H1 (cell line): ENCODE measurements at regions not wholly inside any gene's neighbourhood (a gene's known extent, or its start where the extent isn't known, plus 50 kb on each side); places are given as distances from the start of the nearest gene placed in this dataset.

Source experiments
- CTCF ChIA-PET: fragments of 300-600 bp; sonication (Branson Sonifier 250); formaldehyde crosslinking; loops from one replicate; lab custom pipeline; 2021; ENCODE audit not compliant: partially characterized antibody; lab: Charles Lee
- POLR2A ChIA-PET: fragments of 300-600 bp; sonication (Branson Sonifier 250); formaldehyde crosslinking; loops from one replicate; lab custom pipeline; 2021; ENCODE audit warnings: inconsistent platforms; ENCODE audit not compliant: partially characterized antibody; lab: Charles Lee
- DNase-seq, 2 experiments: peaks; one replicate each; pipeline versions ENCODE4 v3.0.0 to v3.0.0-alpha.2; 2010 to 2022; ENCODE audit warnings: low spot score in 2 of 2, low read depth in 1 of 2, mixed read lengths in 1 of 2
- FAIRE-seq: peaks from 2 replicates; lab custom pipeline; 2011; peaks lifted over from hg19 to GRCh38; lab: Jason Lieb, UNC
- H2AFZ ChIP-seq: 2 replicates; pipeline ENCODE4 v1.8.1; 2012; ENCODE audit warnings: low read length, inconsistent platforms
- H2AK5ac ChIP-seq: 2 replicates; pipeline ENCODE4 v1.6.1; 2013; ENCODE audit warnings: low read depth, low read length
- H2BK120ac ChIP-seq: replicated peaks from 2 replicates; pipeline ENCODE3; 2013; ENCODE audit warnings: low read depth, low read length, inconsistent platforms
- H2BK12ac ChIP-seq: 2 replicates; pipeline ENCODE4 v1.6.1; 2013; ENCODE audit warnings: low read depth, low read length
- H2BK15ac ChIP-seq: 2 replicates; pipeline ENCODE4 v1.6.1; 2013; ENCODE audit warnings: low read length
- H2BK20ac ChIP-seq: 2 replicates; pipeline ENCODE4 v1.6.1; 2013; ENCODE audit warnings: low read length
- H2BK5ac ChIP-seq: 2 replicates; pipeline ENCODE4 v1.6.1; 2013; ENCODE audit warnings: low read depth, low read length
- H3K14ac ChIP-seq: 2 replicates; pipeline ENCODE4 v1.6.1; 2013; ENCODE audit warnings: inconsistent platforms; ENCODE audit not compliant: insufficient read length
- H3K18ac ChIP-seq: 2 replicates; pipeline ENCODE4 v1.6.1; 2013; ENCODE audit warnings: low read length; ENCODE audit errors: extremely low read depth
- H3K23ac ChIP-seq: 2 replicates; pipeline ENCODE4 v1.6.1; 2013; ENCODE audit warnings: inconsistent platforms; ENCODE audit not compliant: insufficient read length
- H3K23me2 ChIP-seq: 2 replicates; pipeline ENCODE4 v1.6.1; 2013; ENCODE audit warnings: low read depth, low read length
- H3K27ac ChIP-seq: 2 replicates; pipeline ENCODE4 v1.6.1; 2011; ENCODE audit warnings: low read depth, low read length, inconsistent platforms
- H3K27me3 ChIP-seq, 4 experiments: replicated peaks in 1 of 4; 1 replicate in 1 of 4; 2 replicates in 3 of 4; pipeline versions ENCODE4 v1.6.1 to v1.8.1; 2011 to 2013; ENCODE audit warnings: low read length in 3 of 4, mild to moderate bottlenecking in 3 of 4, inconsistent platforms in 2 of 4, mixed read lengths in 2 of 4, moderate library complexity in 1 of 4; ENCODE audit not compliant: control insufficient read depth in 3 of 4, insufficient read depth in 3 of 4; ENCODE audit errors: extremely low read depth in 1 of 4
- H3K36me3 ChIP-seq, 4 experiments: 2 replicates each; pipeline versions ENCODE4 v1.6.1 to v1.8.1; 2011 to 2013; ENCODE audit warnings: mild to moderate bottlenecking in 4 of 4, low read length in 3 of 4, moderate library complexity in 2 of 4, control low read depth in 1 of 4, inconsistent platforms in 1 of 4; ENCODE audit not compliant: insufficient read depth in 4 of 4, control insufficient read depth in 2 of 4
- H3K4ac ChIP-seq: replicated peaks from 2 replicates; pipeline ENCODE3; 2013; ENCODE audit warnings: low read length, low read depth, mixed read lengths, inconsistent platforms; ENCODE audit not compliant: insufficient read length
- H3K4me1 ChIP-seq, 4 experiments: replicated peaks in 1 of 4; 1 replicate in 1 of 4; 2 replicates in 3 of 4; pipeline versions ENCODE4 v1.6.1 to v1.8.1; 2011 to 2013; ENCODE audit warnings: low read length in 3 of 4, inconsistent platforms in 2 of 4, mixed read lengths in 1 of 4; ENCODE audit not compliant: insufficient read depth in 4 of 4, control insufficient read depth in 3 of 4
- H3K4me2 ChIP-seq, 2 experiments: 2 replicates each; pipeline versions ENCODE4 v1.6.1 to v1.8.1; 2011 to 2013; ENCODE audit warnings: low read depth in 2 of 2, low read length in 2 of 2, control low read depth in 1 of 2, inconsistent platforms in 1 of 2, mild to moderate bottlenecking in 1 of 2; ENCODE audit not compliant: insufficient read depth in 1 of 2
- H3K4me3 ChIP-seq, 4 experiments: fragments of 200-600, 300-600 bp in 1 of 4; sonication (generic), shearing (Covaris generic), sonication (Bioruptor Twin) in 1 of 4; 2 replicates each; pipeline versions ENCODE4 v1.5.1 to v1.8.1; 2011 to 2016; ENCODE audit warnings: low read length in 4 of 4, low read depth in 3 of 4, control low read depth in 2 of 4, inconsistent platforms in 2 of 4, mild to moderate bottlenecking in 2 of 4, mixed read lengths in 1 of 4, moderate library complexity in 1 of 4; ENCODE audit not compliant: insufficient read depth in 2 of 4; ENCODE audit errors: extremely low read depth in 1 of 4
- H3K56ac ChIP-seq: replicated peaks from 2 replicates; pipeline ENCODE3; 2013; ENCODE audit warnings: low read depth, mild to moderate bottlenecking, mixed read lengths, low read length, inconsistent platforms; ENCODE audit not compliant: insufficient read length
- H3K79me1 ChIP-seq: 2 replicates; pipeline ENCODE4 v1.6.1; 2013; ENCODE audit warnings: low read depth, low read length, control low read depth
- H3K79me2 ChIP-seq, 2 experiments: 2 replicates each; pipeline versions ENCODE4 v1.6.1 to v1.8.1; 2012 to 2013; ENCODE audit warnings: low read length in 2 of 2, mild to moderate bottlenecking in 2 of 2, inconsistent platforms in 1 of 2; ENCODE audit not compliant: insufficient read depth in 2 of 2, control insufficient read depth in 1 of 2
- H3K9ac ChIP-seq, 4 experiments: replicated peaks in 1 of 4; 1 replicate in 1 of 4; 2 replicates in 3 of 4; pipeline versions ENCODE4 v1.6.1 to v1.8.1; 2011 to 2013; ENCODE audit warnings: low read depth in 3 of 4, low read length in 3 of 4, control low read depth in 2 of 4, mild to moderate bottlenecking in 2 of 4, moderate library complexity in 2 of 4, inconsistent platforms in 1 of 4; ENCODE audit errors: extremely low read depth in 1 of 4
- H3K9me3 ChIP-seq, 2 experiments: 2 replicates each; pipeline versions ENCODE4 v1.6.1 to v1.8.1; 2012 to 2013; ENCODE audit warnings: mild to moderate bottlenecking in 2 of 2, moderate library complexity in 2 of 2, control low read depth in 1 of 2, inconsistent platforms in 1 of 2, low read depth in 1 of 2, low read length in 1 of 2, mixed read lengths in 1 of 2; ENCODE audit not compliant: insufficient read depth in 2 of 2
- H4K20me1 ChIP-seq, 2 experiments: replicated peaks in 1 of 2; 2 replicates each; pipeline versions ENCODE3 to v1.8.1; 2011 to 2013; ENCODE audit warnings: inconsistent platforms in 2 of 2, low read length in 2 of 2, mild to moderate bottlenecking in 1 of 2; ENCODE audit not compliant: insufficient read depth in 2 of 2, control insufficient read depth in 1 of 2
- H4K5ac ChIP-seq: 2 replicates; pipeline ENCODE4 v1.6.1; 2013; ENCODE audit warnings: low read length, low read depth, mixed read lengths, inconsistent platforms; ENCODE audit not compliant: insufficient read length
- H4K8ac ChIP-seq: 2 replicates; pipeline ENCODE4 v1.8.0; 2013; ENCODE audit warnings: mild to moderate bottlenecking, moderate library complexity, low read length, inconsistent platforms; ENCODE audit not compliant: insufficient read depth; ENCODE audit errors: extremely low read depth
- H4K91ac ChIP-seq: replicated peaks from 2 replicates; pipeline ENCODE3; 2013; ENCODE audit warnings: low read length, mixed read lengths, inconsistent platforms; ENCODE audit not compliant: insufficient read length
- BACH1 ChIP-seq: IDR thresholded peaks from 2 replicates; pipeline ENCODE4 v1.6.1; 2012; ENCODE audit warnings: low read length, improper control_type of control experiment
- KDM5A ChIP-seq: fragments of 200-600 bp; IDR thresholded peaks from 2 replicates; pipeline ENCODE4 v1.7.1; 2012; ENCODE audit warnings: mild to moderate bottlenecking, low read length, inconsistent platforms, mixed read lengths
- NRF1 ChIP-seq: IDR thresholded peaks from 2 replicates; pipeline ENCODE4 v1.6.1; 2011; ENCODE audit warnings: mild to moderate bottlenecking, low read depth, low read length, improper control_type of control experiment
- RBBP5 ChIP-seq: IDR thresholded peaks from 2 replicates; pipeline ENCODE4 v1.7.1; 2012; ENCODE audit warnings: low read depth, mild to moderate bottlenecking, inconsistent platforms, low read length, moderate library complexity, borderline replicate concordance
- RFX5 ChIP-seq: IDR thresholded peaks from 2 replicates; pipeline ENCODE4 v1.6.1; 2011; ENCODE audit warnings: low read depth, low read length, improper control_type of control experiment, borderline replicate concordance
- TBP ChIP-seq: IDR thresholded peaks from 2 replicates; pipeline ENCODE4 v1.6.1; 2011; ENCODE audit warnings: low read depth, low read length, improper control_type of control experiment
- TEAD4 ChIP-seq: IDR thresholded peaks from 2 replicates; pipeline ENCODE4 v1.6.1; 2012; ENCODE audit warnings: low read depth, low read length, inconsistent platforms, mixed read lengths
- WGBS, 2 experiments: shearing (Covaris generic) in 1 of 2; methylation state at CpG; one replicate each; pipeline versions ENCODE4 v1.1.6 to v1.1.7; 2013 to 2015; ENCODE audit warnings: low lambda C conversion rate in 2 of 2, mixed read lengths in 2 of 2, inconsistent platforms in 1 of 2, low coverage in 1 of 2, missing lambda C conversion rate in 1 of 2; ENCODE audit not compliant: insufficient replicate concordance in 2 of 2, insufficient coverage in 1 of 2, insufficient read length in 1 of 2; ENCODE audit errors: extremely low coverage in 1 of 2, missing lambda C conversion rate in 1 of 2; 5-methylcytosine and 5-hydroxymethylcytosine counted together
- TF ChIP-seq, protein P1 (sequence below): IDR thresholded peaks from 2 replicates; pipeline ENCODE4 v1.6.1; 2011; ENCODE audit warnings: low read depth, mild to moderate bottlenecking, low read length; ENCODE audit not compliant: insufficient read depth

DNA sequence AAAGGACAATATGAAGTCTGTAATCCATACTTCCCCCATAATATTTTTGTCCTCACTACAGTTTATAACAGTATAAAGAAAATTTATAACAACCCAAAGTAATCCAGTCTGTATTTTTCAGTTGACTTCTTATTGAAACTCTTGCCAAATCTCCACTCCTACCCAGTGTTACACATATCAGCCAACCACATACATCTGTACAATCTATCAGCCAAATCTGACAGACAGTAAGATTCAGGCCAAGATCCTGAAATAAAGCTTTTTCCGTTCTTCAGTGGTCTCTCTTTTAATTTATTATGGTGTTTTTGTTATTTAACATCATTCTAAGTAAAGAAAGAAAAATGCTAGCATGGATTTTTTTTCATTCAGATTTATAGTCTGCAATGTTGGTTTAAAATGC lies 2370.9 kb upstream of the RAG2 start:
- H3K9ac ChIP-seq = no peak overlapping the region
- CTCF ChIA-PET = no interaction called here
- H2AK5ac ChIP-seq = no peak overlapping the region
- no peaks in the 10 kb centered on the region for H4K20me1 ChIP-seq
- no peak overlapping the region for H3K27ac ChIP-seq
- H3K27me3 ChIP-seq = no peaks in the 10 kb centered on the region
- no peaks in the 10 kb centered on the region for H3K9me3 ChIP-seq
- no peak overlapping the region for H3K18ac ChIP-seq
- no peaks in the 10 kb centered on the region for H3K4me1 ChIP-seq
- no peak overlapping the region for H2BK120ac ChIP-seq
- DNase-seq (no peak), FAIRE-seq (no peak)
- H4K91ac ChIP-seq = no peak overlapping the region
- no peak overlapping the region for H2BK12ac ChIP-seq
- H3K23me2 ChIP-seq = no peaks in the 10 kb centered on the region
- H2BK15ac ChIP-seq = no peak overlapping the region
- 0% methylated on average over 1 of the region's 1 CpG; no CpG with 5 or more reads in 1 of the 2 experiments for WGBS, 2 experiments
- no peak overlapping the region for H4K8ac ChIP-seq
- POLR2A ChIA-PET = no interaction called here
- no peak overlapping the region for H4K5ac ChIP-seq
- no peaks in the 10 kb centered on the region for H3K79me2 ChIP-seq
- H3K56ac ChIP-seq = no peak overlapping the region
- H2BK5ac ChIP-seq = no peak overlapping the region
- no peak overlapping the region for H3K4me2 ChIP-seq
- no peak overlapping the region for H3K23ac ChIP-seq
- no peaks in the 10 kb centered on the region for H3K36me3 ChIP-seq
- H2AFZ ChIP-seq = no peak overlapping the region
- no peaks in the 10 kb centered on the region for H3K79me1 ChIP-seq
- no peak overlapping the region for H2BK20ac ChIP-seq
- no peak overlapping the region for H3K14ac ChIP-seq
- H3K4ac ChIP-seq = no peak overlapping the region
- no peak overlapping the region for H3K4me3 ChIP-seq
- TF ChIP-seq BACH1 (no peak), RFX5 (no peak), NRF1 (no peak), RBBP5 (no peak), TBP (no peak), TEAD4 (no peak), KDM5A (no peak)
- TF ChIP-seq, protein P1, sequence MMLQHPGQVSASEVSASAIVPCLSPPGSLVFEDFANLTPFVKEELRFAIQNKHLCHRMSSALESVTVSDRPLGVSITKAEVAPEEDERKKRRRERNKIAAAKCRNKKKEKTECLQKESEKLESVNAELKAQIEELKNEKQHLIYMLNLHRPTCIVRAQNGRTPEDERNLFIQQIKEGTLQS = no peak
